Activated naive CD4-positive, alpha-beta T cell treated with anti-CD3 and anti-CD28 coated beads, Interleukin-2, amount 50 U/mL, for 72 hours (primary cell): ENCODE measurements at regions not wholly inside any gene's neighbourhood (a gene's known extent, or its start where the extent isn't known, plus 50 kb on each side); places are given as distances from the start of the nearest gene placed in this dataset.

ENCODE experiments used
- ATAC-seq, 2 donors: fragments of 150-1000 bp; cut with Tn5 transposase; 2 replicates each; pipeline ENCODE4 v1.10.0; 2021; ENCODE audit warnings: mild to moderate bottlenecking in 2 of 2, moderate library complexity in 2 of 2
- DNase-seq, 2 donors: peaks; one replicate each; pipeline ENCODE4 v3.0.0; 2021 to 2022; ENCODE audit warnings: low spot score in 2 of 2
- H3K27ac Mint-ChIP-seq, 2 donors: one replicate each; pipeline ENCODE4 v1.8.0; 2022; ENCODE audit warnings: mild to moderate bottlenecking in 2 of 2, mixed read lengths in 2 of 2
- H3K36me3 Mint-ChIP-seq, 2 donors: one replicate each; pipeline ENCODE4 v1.8.0; 2022; ENCODE audit warnings: mixed read lengths in 2 of 2
- H3K9me3 Mint-ChIP-seq, 2 donors: one replicate each; pipeline ENCODE4 v1.8.0; 2022; ENCODE audit warnings: mixed read lengths in 2 of 2

DNA sequence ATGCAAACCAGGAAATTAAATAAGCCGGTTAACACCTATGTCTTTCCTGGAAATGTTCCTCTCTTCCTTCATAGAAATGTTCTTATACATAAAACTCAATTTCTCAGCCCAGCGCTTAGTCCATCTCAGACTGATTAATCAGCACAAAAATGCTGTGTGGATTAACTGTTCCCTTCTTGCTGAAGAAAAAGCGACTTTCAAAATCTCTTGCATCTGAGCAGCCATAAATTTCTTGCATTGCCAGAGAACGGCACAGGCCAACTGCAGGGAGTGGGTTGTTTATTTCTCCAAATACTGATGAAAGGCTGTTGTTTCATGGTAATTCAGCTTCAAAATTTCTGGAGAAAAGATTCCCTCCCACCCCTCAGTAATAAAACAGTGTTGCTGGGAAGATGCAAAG, 517.6 kb downstream of the BTBD3 start:
- H3K27ac Mint-ChIP-seq, result no peak overlapping the region
- DNase-seq (no peak), ATAC-seq (no peak)
- no peaks in the 10 kb centered on the region for H3K36me3 Mint-ChIP-seq
- H3K9me3 Mint-ChIP-seq, result peaks cover 0 to 14% of the 10 kb centered on the region in 2 donors

DNA sequence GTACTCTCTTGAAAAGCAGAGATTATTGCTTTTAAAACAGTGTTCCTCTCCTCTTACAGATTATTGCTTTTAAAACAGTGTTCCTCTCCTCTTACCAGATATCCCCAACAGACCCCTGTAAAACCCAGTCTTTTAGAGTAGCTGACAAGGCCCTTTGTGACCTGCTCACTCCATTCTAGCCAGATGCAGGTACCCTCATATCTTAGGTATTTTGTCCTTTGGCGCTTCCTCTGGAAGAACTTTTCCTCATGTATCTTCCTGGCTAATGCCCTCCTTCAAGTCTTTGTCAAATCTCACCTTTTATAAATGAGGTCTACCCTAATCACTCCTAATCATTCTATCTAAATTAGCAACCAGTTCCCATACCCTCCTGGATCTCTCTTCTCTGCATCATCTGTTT, 536.0 kb downstream of the BTBD3 start:
- H3K9me3 Mint-ChIP-seq, result peaks cover 6 to 10% of the 10 kb centered on the region in 2 donors
- DNase-seq (no peak), ATAC-seq (no peak)
- peaks cover 8% of the 10 kb centered on the region in 2 donors for H3K36me3 Mint-ChIP-seq
- H3K27ac Mint-ChIP-seq, result no peak overlapping the region

DNA sequence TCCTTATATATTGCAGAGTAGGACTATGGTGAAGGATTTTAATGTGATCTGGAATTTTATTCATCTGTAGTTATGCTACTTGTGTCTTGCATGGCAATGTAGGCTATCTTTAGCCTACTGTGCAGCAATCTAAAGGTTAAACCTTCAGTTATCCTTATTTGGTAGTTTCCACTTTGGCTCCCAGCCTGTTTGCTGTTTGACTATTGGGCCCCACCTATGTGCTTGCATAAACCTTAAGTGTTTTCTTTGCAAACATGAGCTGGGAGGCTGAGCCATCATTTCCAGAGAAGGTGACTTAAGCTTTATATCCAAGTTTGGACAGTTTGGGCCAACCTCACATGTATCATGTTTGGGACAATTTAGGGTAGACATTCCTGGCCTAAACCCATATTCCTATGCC, 537.5 kb downstream of the BTBD3 start:
- H3K36me3 Mint-ChIP-seq, result no peaks in the 10 kb centered on the region

DNA sequence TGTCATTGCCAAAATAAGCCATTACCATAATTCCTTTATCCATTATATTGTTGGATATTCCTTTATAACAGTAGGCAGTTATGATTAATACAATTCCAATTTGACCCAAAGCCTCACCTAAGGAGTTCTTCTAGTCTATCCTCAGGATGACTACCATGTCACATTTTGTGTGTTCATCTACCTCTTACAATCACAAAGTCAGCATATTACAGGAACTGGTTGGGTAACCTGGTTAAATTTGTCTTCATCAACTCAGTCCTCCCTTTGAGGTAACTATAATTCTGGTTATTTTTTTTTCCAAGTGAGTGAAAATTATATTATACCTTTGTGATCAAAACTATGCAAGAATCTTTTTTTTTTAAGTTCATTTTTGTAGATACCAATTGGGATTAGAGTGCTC, 540.5 kb downstream of the BTBD3 start:
- DNase-seq, result no peak
- H3K9me3 Mint-ChIP-seq, result peaks cover 17 to 23% of the 10 kb centered on the region in 2 donors
- no peak for ATAC-seq
- no peak overlapping the region for H3K27ac Mint-ChIP-seq
- peaks cover 0 to 5% of the 10 kb centered on the region in 2 donors for H3K36me3 Mint-ChIP-seq

More for the DNA sequence above, 537.5 kb downstream of the BTBD3 start:
- H3K27ac Mint-ChIP-seq, result no peak overlapping the region
- ATAC-seq (no peak), DNase-seq (no peak)
- H3K9me3 Mint-ChIP-seq, result peaks cover 0 to 4% of the 10 kb centered on the region in 2 donors

DNA sequence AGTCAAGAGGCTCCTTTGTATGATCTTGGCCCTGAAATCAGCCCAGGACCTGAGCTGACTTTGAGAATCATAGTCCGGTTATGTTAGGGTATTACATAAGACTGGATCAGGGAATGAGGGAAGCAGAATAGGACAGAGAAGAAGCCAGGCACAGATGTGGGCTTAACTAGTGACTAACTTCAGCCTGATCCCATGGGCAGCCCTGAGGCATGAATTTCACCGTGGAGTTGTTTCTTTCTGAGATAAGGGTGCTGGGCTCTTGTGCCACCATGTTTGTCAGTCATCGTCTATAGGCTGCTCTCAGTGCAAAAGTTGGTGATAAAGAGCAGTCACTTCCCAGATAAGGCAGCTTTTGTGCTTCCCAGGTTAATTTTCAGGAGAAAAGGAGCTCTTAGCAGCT, 544.7 kb upstream of the SPTLC3 start:
- DNase-seq (no peak), ATAC-seq (no peak)
- Mint-ChIP-seq H3K27ac (no peak overlapping the region), H3K9me3 (peaks cover 32 to 34% of the 10 kb centered on the region in 2 donors), H3K36me3 (peaks cover 2 to 9% of the 10 kb centered on the region in 2 donors)

DNA sequence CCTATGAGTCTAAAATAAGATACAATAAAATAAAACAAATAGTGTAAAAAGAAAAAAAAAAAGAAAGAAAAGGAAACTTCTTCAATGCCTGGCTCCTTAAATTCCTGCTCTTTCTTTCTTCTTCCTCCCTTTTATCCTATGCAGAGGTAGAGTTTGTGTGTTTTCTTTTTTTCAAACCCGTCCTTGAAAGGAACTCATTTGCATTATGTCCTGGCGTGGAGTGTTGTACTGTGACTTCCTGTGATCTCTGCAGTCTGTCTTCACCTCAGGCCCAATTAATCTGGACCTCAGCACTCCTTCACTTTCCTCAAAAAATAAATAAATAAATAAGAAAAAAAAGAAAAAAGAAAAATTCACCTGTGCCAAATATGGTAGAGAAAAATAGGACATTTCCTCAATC, 541.9 kb upstream of the SPTLC3 start:
- ATAC-seq, result no peak
- no peak for DNase-seq
- H3K9me3 Mint-ChIP-seq, result peaks cover 29 to 39% of the 10 kb centered on the region in 2 donors
- peaks cover 5 to 12% of the 10 kb centered on the region in 2 donors for H3K36me3 Mint-ChIP-seq
- no peak overlapping the region for H3K27ac Mint-ChIP-seq

DNA sequence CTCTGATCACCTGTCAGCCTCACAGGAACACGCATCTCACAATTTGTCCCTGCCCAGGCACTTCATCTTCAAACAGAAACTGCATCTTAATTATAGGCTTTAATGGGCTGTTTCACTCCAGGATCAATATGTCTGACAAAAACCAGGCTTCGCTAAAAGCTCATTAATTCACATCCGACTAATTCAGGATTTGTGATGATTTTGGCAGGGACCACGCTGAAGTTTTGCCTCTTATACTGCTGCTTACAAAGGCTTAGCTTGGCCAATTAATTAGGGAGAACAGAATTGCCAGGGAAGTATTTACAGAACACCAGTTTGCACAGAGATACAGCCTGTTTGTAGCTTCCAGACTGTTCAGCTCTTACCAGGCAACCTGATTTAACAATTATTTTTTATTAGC, 541.0 kb upstream of the SPTLC3 start:
- H3K9me3 Mint-ChIP-seq, result peaks cover 21 to 33% of the 10 kb centered on the region in 2 donors
- DNase-seq, result no peak
- H3K27ac Mint-ChIP-seq, result no peak overlapping the region
- ATAC-seq, result no peak
- peaks cover 5 to 11% of the 10 kb centered on the region in 2 donors for H3K36me3 Mint-ChIP-seq

DNA sequence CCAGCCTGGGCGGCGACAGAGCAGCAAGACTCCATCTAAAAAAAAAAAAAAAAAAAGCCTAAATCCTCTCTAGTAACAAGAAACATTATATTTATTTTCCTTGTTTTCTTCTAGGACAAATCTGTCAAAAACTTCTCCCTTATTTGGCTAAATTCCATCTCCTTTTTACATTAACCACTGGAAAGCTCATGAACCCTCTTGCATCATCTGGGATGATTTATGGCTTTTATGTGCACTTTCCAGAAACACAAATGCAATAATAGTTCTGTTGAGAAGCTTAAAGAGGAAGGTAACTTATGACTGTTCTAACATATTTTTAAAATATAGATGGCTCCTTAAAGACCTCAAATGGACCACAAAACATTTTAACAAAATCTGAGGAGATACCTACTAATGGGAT, 526.1 kb upstream of the SPTLC3 start:
- peaks cover 15 to 21% of the 10 kb centered on the region in 2 donors for H3K9me3 Mint-ChIP-seq
- no peak overlapping the region for H3K27ac Mint-ChIP-seq
- DNase-seq (no peak), ATAC-seq (no peak)
- H3K36me3 Mint-ChIP-seq, result no peaks in the 10 kb centered on the region

DNA sequence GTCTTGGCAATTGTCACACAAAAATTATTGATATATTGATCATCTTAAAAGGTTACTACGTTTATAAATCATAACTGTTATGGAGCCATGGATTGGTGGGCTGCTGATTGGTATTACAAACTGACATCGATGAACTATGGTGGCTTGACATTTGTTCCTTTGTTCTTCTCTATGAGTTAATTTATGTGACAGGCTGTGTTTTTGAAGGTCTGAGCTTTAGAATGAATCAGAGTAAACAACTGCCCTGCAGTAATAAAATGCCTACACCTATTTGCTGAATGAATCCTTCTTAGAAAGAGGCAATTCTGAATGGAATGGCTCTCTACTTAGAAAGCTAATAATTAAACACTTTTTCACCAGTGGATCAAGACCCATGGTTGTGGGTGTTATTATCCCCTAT, 506.3 kb upstream of the SPTLC3 start:
- no peak for ATAC-seq
- DNase-seq, result no peak
- Mint-ChIP-seq H3K9me3 (peaks cover 13 to 15% of the 10 kb centered on the region in 2 donors), H3K27ac (no peak overlapping the region), H3K36me3 (peaks cover 0 to 5% of the 10 kb centered on the region in 2 donors)

DNA sequence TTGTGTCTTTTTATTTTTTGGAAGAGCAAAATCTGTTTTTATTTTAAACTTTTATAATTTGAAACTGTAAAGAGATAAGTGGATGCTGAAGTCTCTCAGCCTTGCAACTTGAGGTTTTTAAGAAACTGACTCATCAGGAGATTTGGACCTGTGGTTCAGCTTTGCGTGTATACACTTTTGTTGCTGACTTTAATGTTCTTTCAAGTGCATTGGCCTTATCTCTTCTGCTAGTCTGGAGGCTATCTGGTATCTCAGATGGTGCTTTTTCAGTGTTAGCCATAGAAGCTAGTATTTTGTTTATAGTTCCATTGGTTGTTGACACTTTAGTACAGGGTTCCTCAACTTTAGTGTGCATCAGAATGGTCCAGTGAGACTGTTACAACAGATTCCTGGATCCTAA, 504.0 kb upstream of the SPTLC3 start:
- no peak overlapping the region for H3K27ac Mint-ChIP-seq
- peaks cover 17% of the 10 kb centered on the region in 2 donors for H3K9me3 Mint-ChIP-seq
- peaks cover 0 to 5% of the 10 kb centered on the region in 2 donors for H3K36me3 Mint-ChIP-seq
- DNase-seq, result no peak
- no peak for ATAC-seq

DNA sequence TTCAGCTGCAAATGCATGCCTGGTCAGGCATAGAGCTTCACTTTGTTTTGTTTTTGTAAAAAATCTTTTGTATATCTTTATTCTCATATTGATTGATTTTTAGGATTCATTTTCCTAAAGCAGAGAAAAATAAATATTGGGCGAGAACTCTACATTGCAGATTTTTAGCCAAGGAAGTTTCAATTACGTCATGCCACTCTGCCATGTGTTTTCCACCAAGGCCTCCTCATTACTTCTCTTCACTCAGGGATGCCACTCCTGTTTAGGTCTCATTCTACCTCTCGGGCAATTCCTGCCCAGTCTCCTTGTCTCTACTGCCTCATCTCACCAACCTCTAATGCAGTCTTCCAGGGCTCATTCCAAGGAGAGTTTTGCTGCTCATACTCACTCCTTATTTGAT, 497.3 kb upstream of the SPTLC3 start:
- Mint-ChIP-seq H3K27ac (no peak overlapping the region), H3K9me3 (peaks cover 33 to 38% of the 10 kb centered on the region in 2 donors), H3K36me3 (no peaks in the 10 kb centered on the region)
- ATAC-seq (no peak), DNase-seq (no peak)

DNA sequence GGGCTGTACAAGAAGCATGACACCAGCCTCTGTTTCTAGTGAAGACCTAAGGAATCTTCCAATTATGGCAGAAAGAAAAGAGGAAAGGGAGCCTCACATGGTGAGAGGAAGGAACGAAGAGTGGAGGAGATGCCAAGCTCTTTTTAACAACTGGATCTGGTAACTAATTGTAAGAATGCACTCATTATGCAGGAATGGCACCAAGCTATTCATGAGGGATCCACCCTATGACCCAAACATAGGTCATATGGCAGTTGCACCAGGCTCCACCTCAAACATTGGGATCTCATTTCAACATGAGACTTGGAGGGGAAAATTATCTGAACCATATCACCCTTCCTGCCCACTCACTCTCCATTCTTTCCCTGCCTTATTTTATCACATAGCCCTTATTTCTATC, 496.0 kb upstream of the SPTLC3 start:
- DNase-seq, result no peak
- no peak for ATAC-seq
- H3K27ac Mint-ChIP-seq, result no peak overlapping the region
- no peaks in the 10 kb centered on the region for H3K36me3 Mint-ChIP-seq
- H3K9me3 Mint-ChIP-seq, result peaks cover 28 to 34% of the 10 kb centered on the region in 2 donors

DNA sequence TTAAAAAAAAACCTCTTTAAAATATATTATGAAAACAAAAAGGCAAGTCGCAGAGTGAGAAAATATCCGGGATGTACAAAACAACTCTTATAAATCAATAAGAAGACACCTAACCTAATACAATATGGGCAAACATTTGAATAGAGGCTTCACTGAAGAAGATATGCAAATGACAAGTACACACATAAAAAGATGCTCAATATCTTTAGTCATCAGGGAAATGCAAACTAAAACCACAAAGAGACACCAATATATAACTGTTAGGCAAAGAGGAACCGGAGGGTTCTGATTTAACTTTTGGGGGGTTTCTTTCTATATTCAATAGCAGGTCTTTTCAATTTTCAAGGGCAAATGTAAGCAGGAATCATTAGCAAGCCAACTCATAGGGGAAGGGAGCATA, 480.7 kb upstream of the SPTLC3 start:
- no peak overlapping the region for H3K27ac Mint-ChIP-seq
- H3K36me3 Mint-ChIP-seq, result no peaks in the 10 kb centered on the region
- peaks cover 6 to 10% of the 10 kb centered on the region in 2 donors for H3K9me3 Mint-ChIP-seq
- no peak for ATAC-seq
- DNase-seq, result no peak

DNA sequence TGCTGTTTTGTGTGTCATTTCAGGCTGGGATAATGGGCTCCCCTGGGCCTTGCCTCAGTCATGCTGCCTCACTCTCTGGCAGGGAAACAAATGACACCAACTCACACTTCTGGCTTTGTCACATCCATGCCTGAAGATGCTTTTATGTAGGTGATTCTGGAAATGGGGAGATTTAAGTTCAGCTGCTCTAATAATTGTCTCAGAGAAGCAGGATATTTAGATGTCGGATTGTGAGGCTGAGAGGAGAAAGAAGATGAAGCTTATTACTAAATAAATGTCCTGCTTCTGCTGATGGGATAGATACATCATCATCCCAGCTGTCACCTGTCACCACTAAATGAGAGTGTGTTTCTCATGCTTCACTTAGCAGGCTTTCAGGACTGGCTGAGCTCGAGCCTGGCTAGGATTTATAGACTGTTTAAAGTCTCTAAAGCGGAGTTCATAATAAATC, 480.2 kb upstream of the SPTLC3 start:
- DNase-seq, result no peak
- no peak for ATAC-seq
- Mint-ChIP-seq H3K36me3 (no peaks in the 10 kb centered on the region), H3K9me3 (peaks cover 6 to 13% of the 10 kb centered on the region in 2 donors), H3K27ac (no peak overlapping the region)

DNA sequence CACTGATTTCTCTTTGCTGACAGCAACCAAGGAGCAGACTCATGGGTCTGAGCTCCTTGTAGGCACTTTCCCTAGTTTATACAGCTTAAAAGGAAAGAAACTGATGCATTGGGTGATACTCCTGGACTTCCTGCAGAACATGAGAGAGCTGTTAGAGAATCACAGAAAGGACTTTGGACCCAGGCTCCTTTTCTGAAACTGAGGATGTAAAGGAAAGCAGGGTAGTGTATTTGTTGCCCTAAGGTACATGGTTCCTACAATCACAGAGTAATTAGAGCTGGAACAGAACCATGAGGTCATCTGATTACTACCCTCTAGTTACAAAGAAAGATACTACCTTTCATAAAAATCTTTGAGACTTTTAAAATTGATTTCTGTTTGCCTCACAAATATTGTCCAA, 477.1 kb upstream of the SPTLC3 start:
- Mint-ChIP-seq H3K36me3 (peaks cover 0 to 4% of the 10 kb centered on the region in 2 donors), H3K9me3 (peaks cover 6 to 8% of the 10 kb centered on the region in 2 donors), H3K27ac (no peak overlapping the region)
- ATAC-seq (no peak), DNase-seq (no peak)

DNA sequence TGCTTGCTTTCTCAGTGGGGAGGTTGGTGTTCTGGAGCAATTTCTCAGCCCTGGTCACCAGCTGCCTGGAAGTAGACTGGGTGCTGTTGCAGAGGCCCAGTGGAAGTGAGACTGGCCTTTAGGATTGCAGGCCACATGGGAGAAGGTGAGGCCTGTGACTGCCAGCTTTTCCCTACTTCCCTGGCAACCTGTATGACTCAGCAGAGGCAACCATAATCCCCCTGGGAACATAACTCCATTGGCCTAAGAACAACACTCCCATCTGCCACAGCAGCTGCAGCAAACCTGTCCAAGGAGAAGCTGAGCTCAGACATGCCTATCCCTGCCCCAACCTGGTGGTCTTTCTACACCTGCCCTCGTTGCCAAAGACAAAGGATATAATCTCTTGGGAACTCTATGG, 473.5 kb upstream of the SPTLC3 start:
- H3K9me3 Mint-ChIP-seq, result peaks cover 10 to 23% of the 10 kb centered on the region in 2 donors
- no peak overlapping the region for H3K27ac Mint-ChIP-seq
- ATAC-seq (no peak), DNase-seq (no peak)
- peaks cover 0 to 4% of the 10 kb centered on the region in 2 donors for H3K36me3 Mint-ChIP-seq

DNA sequence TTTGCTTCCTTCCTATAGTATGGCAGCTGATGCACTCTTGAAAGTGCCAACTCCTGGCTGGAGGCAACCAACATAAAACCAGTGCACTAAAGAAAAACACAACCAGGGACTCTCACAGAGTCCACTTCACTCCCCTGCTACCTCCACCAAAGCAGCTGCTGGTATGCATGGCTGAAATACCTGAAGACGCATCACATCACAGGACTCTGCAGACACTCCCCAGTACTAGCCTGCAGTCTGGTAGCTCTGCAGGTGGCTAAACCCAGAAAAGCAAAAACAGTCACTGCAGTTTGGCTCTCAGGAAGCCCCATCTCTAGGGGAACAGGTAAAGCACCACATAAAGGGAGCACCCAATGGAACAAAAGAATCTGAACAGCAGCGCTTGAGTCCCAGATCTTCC, 473.0 kb upstream of the SPTLC3 start:
- no peak overlapping the region for H3K27ac Mint-ChIP-seq
- peaks cover 7 to 23% of the 10 kb centered on the region in 2 donors for H3K9me3 Mint-ChIP-seq
- ATAC-seq (no peak), DNase-seq (no peak)
- H3K36me3 Mint-ChIP-seq, result peaks cover 0 to 4% of the 10 kb centered on the region in 2 donors

DNA sequence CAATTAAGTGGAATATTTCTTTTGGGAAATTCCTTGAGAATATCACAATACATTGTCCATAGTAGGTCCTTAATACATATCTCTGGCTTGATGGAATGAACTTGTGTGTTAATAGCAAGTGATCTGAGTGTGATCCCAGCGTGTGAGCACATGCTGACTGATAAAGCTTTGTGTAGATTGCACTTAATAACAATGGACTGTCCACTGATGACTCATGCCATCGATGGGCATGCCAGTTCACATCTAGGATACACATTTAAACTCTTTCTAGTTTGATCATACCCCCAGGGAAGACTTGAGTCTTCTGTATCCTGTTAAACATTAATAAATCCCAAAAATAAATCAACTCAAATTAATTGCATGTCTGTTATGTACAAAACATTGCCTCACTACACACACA, 454.3 kb upstream of the SPTLC3 start:
- DNase-seq, result no peak
- Mint-ChIP-seq H3K9me3 (no peaks in the 10 kb centered on the region), H3K27ac (no peak overlapping the region), H3K36me3 (no peaks in the 10 kb centered on the region)
- no peak for ATAC-seq

DNA sequence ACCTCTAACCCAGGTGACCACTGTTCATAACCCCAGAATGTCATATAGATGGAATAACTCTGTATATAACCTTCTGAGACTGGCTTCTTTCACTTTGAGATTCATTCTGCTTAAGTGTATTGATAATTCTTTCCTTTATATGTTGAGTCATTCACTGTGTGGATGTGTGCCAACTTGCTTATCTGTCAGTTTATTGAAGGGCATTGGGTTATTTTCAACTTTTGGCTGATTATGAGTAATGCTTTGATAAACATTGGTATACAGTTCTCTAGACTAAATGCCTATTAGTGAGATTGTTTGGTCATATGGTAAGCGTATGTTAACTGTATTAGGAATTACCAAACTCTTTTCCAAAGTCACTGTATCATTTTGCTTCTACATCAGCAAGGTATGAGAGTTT, 453.4 kb upstream of the SPTLC3 start:
- ATAC-seq (no peak), DNase-seq (no peak)
- Mint-ChIP-seq H3K27ac (no peak overlapping the region), H3K36me3 (no peaks in the 10 kb centered on the region), H3K9me3 (no peaks in the 10 kb centered on the region)
